ENCODE measurements at regions not wholly inside any gene's neighbourhood (a gene's known extent, or its start where the extent isn't known, plus 50 kb on each side); places are given as distances from the start of the nearest gene placed in this dataset.

- CTCF ChIA-PET, result interaction anchor here (0.7 kb wide), 1 partner anchor 52 kb away, joined by 3 read pairs; no protein-coding TSS in a partner anchor
- intact Hi-C loops (cut with micrococcal nuclease; ENCODE audit: unreplicated experiment), result no loop called here
- no TSS peak for BruUV-seq (replicated peaks)
- no peak for DNase-seq
- Mint-ChIP-seq H3K27ac (ENCODE audit: unreplicated experiment) (no peak overlapping the region), H3K4me3 (ENCODE audit: low read depth, unreplicated experiment) (no peak overlapping the region), H3K27me3 (ENCODE audit: unreplicated experiment) (no peaks in the 10 kb centered on the region), H3K4me1 (ENCODE audit: low read depth, unreplicated experiment) (peaks cover 24% of the 10 kb centered on the region), H3K9me3 (ENCODE audit: low read depth, unreplicated experiment) (no peaks in the 10 kb centered on the region), H3K36me3 (ENCODE audit: insufficient read depth, unreplicated experiment) (peaks cover 6% of the 10 kb centered on the region)
- TF ChIP-seq, protein P1, sequence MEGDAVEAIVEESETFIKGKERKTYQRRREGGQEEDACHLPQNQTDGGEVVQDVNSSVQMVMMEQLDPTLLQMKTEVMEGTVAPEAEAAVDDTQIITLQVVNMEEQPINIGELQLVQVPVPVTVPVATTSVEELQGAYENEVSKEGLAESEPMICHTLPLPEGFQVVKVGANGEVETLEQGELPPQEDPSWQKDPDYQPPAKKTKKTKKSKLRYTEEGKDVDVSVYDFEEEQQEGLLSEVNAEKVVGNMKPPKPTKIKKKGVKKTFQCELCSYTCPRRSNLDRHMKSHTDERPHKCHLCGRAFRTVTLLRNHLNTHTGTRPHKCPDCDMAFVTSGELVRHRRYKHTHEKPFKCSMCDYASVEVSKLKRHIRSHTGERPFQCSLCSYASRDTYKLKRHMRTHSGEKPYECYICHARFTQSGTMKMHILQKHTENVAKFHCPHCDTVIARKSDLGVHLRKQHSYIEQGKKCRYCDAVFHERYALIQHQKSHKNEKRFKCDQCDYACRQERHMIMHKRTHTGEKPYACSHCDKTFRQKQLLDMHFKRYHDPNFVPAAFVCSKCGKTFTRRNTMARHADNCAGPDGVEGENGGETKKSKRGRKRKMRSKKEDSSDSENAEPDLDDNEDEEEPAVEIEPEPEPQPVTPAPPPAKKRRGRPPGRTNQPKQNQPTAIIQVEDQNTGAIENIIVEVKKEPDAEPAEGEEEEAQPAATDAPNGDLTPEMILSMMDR (IDR thresholded peaks at IDR 0.05; ENCODE audit: unreplicated experiment), result no peak
These were observed 56.8 kb upstream of the DCTD start for GRCh38 chr4:182973941-182974340.

- TF ChIP-seq, protein P1 (IDR thresholded peaks at IDR 0.05; ENCODE audit: unreplicated experiment), result no peak
- no peak overlapping the region for H3K4me3 Mint-ChIP-seq (ENCODE audit: low read depth, unreplicated experiment)
- BruUV-seq (replicated peaks), result no TSS peak
- H3K27me3 Mint-ChIP-seq (ENCODE audit: unreplicated experiment), result no peaks in the 10 kb centered on the region
- H3K36me3 Mint-ChIP-seq (ENCODE audit: insufficient read depth, unreplicated experiment), result peaks cover 6% of the 10 kb centered on the region
- CTCF ChIA-PET, result interaction anchor here (0.7 kb wide), 1 partner anchor 52 kb away, joined by 3 read pairs; no protein-coding TSS in a partner anchor
- H3K9me3 Mint-ChIP-seq (ENCODE audit: low read depth, unreplicated experiment), result no peaks in the 10 kb centered on the region
- no peak for DNase-seq
- intact Hi-C loops (cut with micrococcal nuclease; ENCODE audit: unreplicated experiment), result no loop called here
- peaks cover 25% of the 10 kb centered on the region for H3K4me1 Mint-ChIP-seq (ENCODE audit: low read depth, unreplicated experiment)
- no peak overlapping the region for H3K27ac Mint-ChIP-seq (ENCODE audit: unreplicated experiment)
These were observed 56.3 kb upstream of the DCTD start for GRCh38 chr4:182973511-182973911.

DNA sequence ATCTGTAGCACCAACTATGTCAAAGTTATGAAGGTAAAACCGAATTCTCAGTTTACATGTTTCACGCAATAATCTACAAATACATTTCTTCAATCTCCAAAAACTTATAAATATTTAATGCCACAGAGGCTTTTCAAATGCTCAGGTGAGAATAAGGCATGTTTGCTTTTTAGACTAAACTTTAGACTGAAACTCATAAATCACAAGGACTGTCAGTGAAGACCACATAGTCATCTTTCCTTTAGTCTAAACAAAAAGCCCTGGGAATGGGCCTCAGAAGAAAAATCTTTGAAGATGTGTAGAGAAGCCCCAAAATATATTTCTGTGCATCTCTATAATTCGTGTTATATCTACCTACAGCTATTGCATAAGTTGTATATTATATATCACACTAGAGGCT, 54.5 kb upstream of the DCTD start:
- H3K36me3 Mint-ChIP-seq (ENCODE audit: insufficient read depth, unreplicated experiment), result peaks cover 6% of the 10 kb centered on the region
- CTCF ChIA-PET, result no interaction called here
- H3K27ac Mint-ChIP-seq (ENCODE audit: unreplicated experiment), result no peak overlapping the region
- H3K27me3 Mint-ChIP-seq (ENCODE audit: unreplicated experiment), result no peaks in the 10 kb centered on the region
- peaks cover 1% of the 10 kb centered on the region for H3K9me3 Mint-ChIP-seq (ENCODE audit: low read depth, unreplicated experiment)
- TF ChIP-seq, protein P1 (IDR thresholded peaks at IDR 0.05; ENCODE audit: unreplicated experiment), result no peak
- no peak for DNase-seq
- intact Hi-C loops (cut with micrococcal nuclease; ENCODE audit: unreplicated experiment), result no loop called here
- no peak overlapping the region for H3K4me3 Mint-ChIP-seq (ENCODE audit: low read depth, unreplicated experiment)
- peaks cover 25% of the 10 kb centered on the region for H3K4me1 Mint-ChIP-seq (ENCODE audit: low read depth, unreplicated experiment)
- BruUV-seq (replicated peaks), result no TSS peak

DNA sequence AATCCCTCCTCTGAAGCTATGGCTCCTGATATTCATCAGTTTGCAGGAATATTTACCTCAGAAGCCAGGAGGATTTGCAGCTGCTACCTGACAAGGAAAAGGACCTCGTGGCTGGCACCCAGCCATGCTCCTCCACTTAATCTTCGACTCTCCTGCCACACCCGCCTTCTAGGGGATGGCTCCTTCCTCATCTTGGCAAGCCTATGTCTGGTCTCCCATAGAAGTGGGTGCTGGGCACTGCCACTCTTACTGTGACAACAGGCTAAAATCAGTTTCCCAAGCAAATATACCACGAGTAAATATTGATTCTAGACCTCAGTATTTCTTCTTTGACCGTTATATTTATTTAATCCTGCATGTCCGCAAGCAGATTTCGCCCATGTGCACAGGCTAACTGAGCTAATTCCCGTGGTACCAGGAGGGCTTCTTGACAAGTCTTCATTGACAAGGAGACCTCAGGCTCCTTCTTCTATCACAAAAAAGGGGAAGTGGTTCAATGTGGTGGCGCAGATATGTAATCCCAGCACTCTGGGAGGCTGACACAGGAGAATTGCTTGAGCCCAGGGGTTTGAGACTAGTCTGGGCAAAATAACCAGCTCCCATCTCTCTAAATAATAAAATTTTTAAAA, 52.6 kb upstream of the DCTD start:
- Mint-ChIP-seq H3K27ac (ENCODE audit: unreplicated experiment) (no peak overlapping the region), H3K4me1 (ENCODE audit: low read depth, unreplicated experiment) (peaks cover 14% of the 10 kb centered on the region), H3K36me3 (ENCODE audit: insufficient read depth, unreplicated experiment) (no peaks in the 10 kb centered on the region), H3K27me3 (ENCODE audit: unreplicated experiment) (no peaks in the 10 kb centered on the region), H3K9me3 (ENCODE audit: low read depth, unreplicated experiment) (peaks cover 5% of the 10 kb centered on the region), H3K4me3 (ENCODE audit: low read depth, unreplicated experiment) (peak overlapping the region; percentile 19)
- peak; percentile 39 for DNase-seq
- TF ChIP-seq, protein P1 (IDR thresholded peaks at IDR 0.05; ENCODE audit: unreplicated experiment), result no peak
- CTCF ChIA-PET, result no interaction called here
- intact Hi-C loops (cut with micrococcal nuclease; ENCODE audit: unreplicated experiment), result no loop called here
- no TSS peak for BruUV-seq (replicated peaks)
